Neural cell (in vitro differentiated cells): ENCODE measurements at regions not wholly inside any gene's neighbourhood (a gene's known extent, or its start where the extent isn't known, plus 50 kb on each side); places are given as distances from the start of the nearest gene placed in this dataset.

Source experiments
- H2AFZ ChIP-seq: fragments of 200-600, 300-800 bp; sonication (generic), shearing (Covaris generic); 2 replicates; pipeline ENCODE4 v1.6.0; 2014; ENCODE audit warnings: low read depth, mild to moderate bottlenecking, antibody characterized with exemption, low read length, moderate library complexity
- H3F3A ChIP-seq: fragments of 200-600 bp; shearing (Covaris generic); 2 replicates; pipeline ENCODE4 v1.6.1; 2016; ENCODE audit warnings: mild to moderate bottlenecking, moderate library complexity, mixed read lengths, antibody characterized with exemption, low read length; ENCODE audit not compliant: insufficient read depth, poor library complexity, severe bottlenecking
- H3K27ac ChIP-seq: fragments of 200-600, 300-800 bp; sonication (generic), shearing (Covaris generic); 2 replicates; pipeline ENCODE4 v1.5.1; 2014; ENCODE audit warnings: mild to moderate bottlenecking, low read length, moderate library complexity
- H3K27me3 ChIP-seq: fragments of 300-800, 200-600 bp; sonication (generic), shearing (Covaris generic); 2 replicates; pipeline ENCODE4 v1.6.0; 2014; ENCODE audit warnings: mild to moderate bottlenecking, low read depth, low read length, moderate library complexity; ENCODE audit not compliant: insufficient read depth
- H3K36me3 ChIP-seq: fragments of 300-800, 200-600 bp; sonication (generic), shearing (Covaris generic); 2 replicates; pipeline ENCODE4 v1.5.1; 2014; ENCODE audit warnings: mild to moderate bottlenecking, antibody characterized with exemption, low read length, moderate library complexity; ENCODE audit not compliant: insufficient read depth
- H3K4me2 ChIP-seq: fragments of 300-800, 200-600 bp; sonication (generic), shearing (Covaris generic); 2 replicates; pipeline ENCODE4 v1.6.0; 2014; ENCODE audit warnings: mild to moderate bottlenecking, low read length
- H3K4me3 ChIP-seq: fragments of 300-800, 200-600 bp; sonication (generic), shearing (Covaris generic); 2 replicates; pipeline ENCODE4 v1.5.1; 2014; ENCODE audit warnings: mild to moderate bottlenecking, low read length, moderate library complexity
- H3K79me2 ChIP-seq: fragments of 200-600 bp; shearing (Covaris generic); replicated peaks from 2 replicates; pipeline ENCODE4 v1.6.0; 2014; ENCODE audit warnings: mild to moderate bottlenecking, low read length, moderate library complexity; ENCODE audit not compliant: insufficient read depth
- H3K9ac ChIP-seq: fragments of 300-800, 200-600 bp; sonication (generic), shearing (Covaris generic); 2 replicates; pipeline ENCODE4 v1.6.1; 2016; ENCODE audit warnings: mild to moderate bottlenecking, low read length, mixed read lengths
- H3K9me2 ChIP-seq: fragments of 200-600 bp; shearing (Covaris generic); 2 replicates; pipeline ENCODE4 v1.6.1; 2016; ENCODE audit warnings: mild to moderate bottlenecking, low read length, mixed read lengths; ENCODE audit not compliant: insufficient read depth
- H3K9me3 ChIP-seq: fragments of 200-600, 300-800 bp; sonication (generic), shearing (Covaris generic); 2 replicates; pipeline ENCODE4 v1.6.1; 2016; ENCODE audit warnings: mild to moderate bottlenecking, mixed run types, low read length, moderate library complexity, mixed read lengths
- H4K20me1 ChIP-seq: fragments of 200-600 bp; shearing (Covaris generic); 2 replicates; pipeline ENCODE4 v1.6.1; 2016; ENCODE audit warnings: mild to moderate bottlenecking, mixed run types; ENCODE audit not compliant: insufficient read depth
- EP300 ChIP-seq: fragments of 450-650 bp; conservative IDR thresholded peaks from 2 replicates; pipeline ENCODE4 v1.6.1; 2014; ENCODE audit warnings: antibody characterized with exemption, mild to moderate bottlenecking, moderate library complexity; ENCODE audit not compliant: poor library complexity, severe bottlenecking
- EZH2 ChIP-seq: fragments of 200-600, 300-800 bp; shearing (Covaris generic), sonication (generic); IDR thresholded peaks from 2 replicates; pipeline ENCODE4 v1.6.1; 2014; ENCODE audit warnings: antibody characterized with exemption, low read length, borderline replicate concordance, mild to moderate bottlenecking; ENCODE audit not compliant: insufficient read depth, poor library complexity, severe bottlenecking
- MXI1 ChIP-seq: fragments of 450-650 bp; conservative IDR thresholded peaks from 2 replicates; pipeline ENCODE4 v1.6.1; 2014; ENCODE audit warnings: antibody characterized with exemption, mild to moderate bottlenecking; ENCODE audit not compliant: poor library complexity, severe bottlenecking
- POLR2AphosphoS5 ChIP-seq: IDR thresholded peaks from 2 replicates; pipeline ENCODE4 v1.6.1; 2012
- RAD21 ChIP-seq: fragments of 450-650 bp; conservative IDR thresholded peaks from 2 replicates; pipeline ENCODE4 v1.6.1; 2014; ENCODE audit warnings: antibody characterized with exemption, mild to moderate bottlenecking, moderate library complexity
- SMC3 ChIP-seq: fragments of 450-650 bp; conservative IDR thresholded peaks from 2 replicates; pipeline ENCODE4 v1.6.1; 2014; ENCODE audit warnings: antibody characterized with exemption, mild to moderate bottlenecking, moderate library complexity; ENCODE audit not compliant: poor library complexity
- TAF1 ChIP-seq: IDR thresholded peaks from 2 replicates; pipeline ENCODE4 v1.6.1; 2012; ENCODE audit warnings: low read depth
- TF ChIP-seq, protein P1 (sequence below): IDR thresholded peaks from 2 replicates; pipeline ENCODE4 v1.6.1; 2012; ENCODE audit warnings: borderline replicate concordance
- TF ChIP-seq, protein P2 (sequence below): fragments of 450-650 bp; IDR thresholded peaks from 2 replicates; pipeline ENCODE4 v1.5.1; 2014; ENCODE audit warnings: antibody characterized with exemption, mild to moderate bottlenecking, moderate library complexity; ENCODE audit not compliant: poor library complexity, severe bottlenecking

DNA sequence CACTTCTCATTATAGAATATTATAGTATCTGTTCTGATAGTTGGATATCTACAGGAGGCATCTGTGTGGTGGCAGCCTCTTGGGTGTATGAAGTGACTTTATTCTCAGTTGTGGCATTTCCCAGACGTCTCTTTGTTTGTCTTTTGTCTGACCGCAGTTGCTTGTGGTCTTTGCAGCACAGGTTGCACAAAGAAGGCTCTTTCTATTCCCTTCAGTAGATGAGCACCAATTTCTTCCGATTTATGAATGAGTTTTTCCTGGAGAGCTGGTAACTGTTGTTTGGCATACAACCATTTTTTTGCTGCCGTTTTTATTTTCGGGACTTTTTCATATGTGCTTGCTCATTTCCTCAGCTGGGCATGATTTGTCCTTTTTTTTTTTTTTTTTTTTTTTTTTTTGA lies 56.4 kb upstream of the MYO10 start:
- Histone ChIP-seq H3K9ac (no peak overlapping the region), H3K4me2 (no peak overlapping the region), H3K9me2 (no peaks in the 10 kb centered on the region), H3K36me3 (no peaks in the 10 kb centered on the region), H3F3A (no peaks in the 10 kb centered on the region), H2AFZ (no peak overlapping the region), H3K27ac (no peak overlapping the region), H3K79me2 (no peaks in the 10 kb centered on the region), H3K27me3 (no peaks in the 10 kb centered on the region), H4K20me1 (no peaks in the 10 kb centered on the region), H3K4me3 (no peak overlapping the region), H3K9me3 (no peaks in the 10 kb centered on the region)
- TF ChIP-seq POLR2AphosphoS5 (no peak), SMC3 (no peak), EZH2 (no peak), MXI1 (no peak), RAD21 (no peak), EP300 (no peak)
- TF ChIP-seq, protein P1, sequence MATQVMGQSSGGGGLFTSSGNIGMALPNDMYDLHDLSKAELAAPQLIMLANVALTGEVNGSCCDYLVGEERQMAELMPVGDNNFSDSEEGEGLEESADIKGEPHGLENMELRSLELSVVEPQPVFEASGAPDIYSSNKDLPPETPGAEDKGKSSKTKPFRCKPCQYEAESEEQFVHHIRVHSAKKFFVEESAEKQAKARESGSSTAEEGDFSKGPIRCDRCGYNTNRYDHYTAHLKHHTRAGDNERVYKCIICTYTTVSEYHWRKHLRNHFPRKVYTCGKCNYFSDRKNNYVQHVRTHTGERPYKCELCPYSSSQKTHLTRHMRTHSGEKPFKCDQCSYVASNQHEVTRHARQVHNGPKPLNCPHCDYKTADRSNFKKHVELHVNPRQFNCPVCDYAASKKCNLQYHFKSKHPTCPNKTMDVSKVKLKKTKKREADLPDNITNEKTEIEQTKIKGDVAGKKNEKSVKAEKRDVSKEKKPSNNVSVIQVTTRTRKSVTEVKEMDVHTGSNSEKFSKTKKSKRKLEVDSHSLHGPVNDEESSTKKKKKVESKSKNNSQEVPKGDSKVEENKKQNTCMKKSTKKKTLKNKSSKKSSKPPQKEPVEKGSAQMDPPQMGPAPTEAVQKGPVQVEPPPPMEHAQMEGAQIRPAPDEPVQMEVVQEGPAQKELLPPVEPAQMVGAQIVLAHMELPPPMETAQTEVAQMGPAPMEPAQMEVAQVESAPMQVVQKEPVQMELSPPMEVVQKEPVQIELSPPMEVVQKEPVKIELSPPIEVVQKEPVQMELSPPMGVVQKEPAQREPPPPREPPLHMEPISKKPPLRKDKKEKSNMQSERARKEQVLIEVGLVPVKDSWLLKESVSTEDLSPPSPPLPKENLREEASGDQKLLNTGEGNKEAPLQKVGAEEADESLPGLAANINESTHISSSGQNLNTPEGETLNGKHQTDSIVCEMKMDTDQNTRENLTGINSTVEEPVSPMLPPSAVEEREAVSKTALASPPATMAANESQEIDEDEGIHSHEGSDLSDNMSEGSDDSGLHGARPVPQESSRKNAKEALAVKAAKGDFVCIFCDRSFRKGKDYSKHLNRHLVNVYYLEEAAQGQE: no peak

DNA sequence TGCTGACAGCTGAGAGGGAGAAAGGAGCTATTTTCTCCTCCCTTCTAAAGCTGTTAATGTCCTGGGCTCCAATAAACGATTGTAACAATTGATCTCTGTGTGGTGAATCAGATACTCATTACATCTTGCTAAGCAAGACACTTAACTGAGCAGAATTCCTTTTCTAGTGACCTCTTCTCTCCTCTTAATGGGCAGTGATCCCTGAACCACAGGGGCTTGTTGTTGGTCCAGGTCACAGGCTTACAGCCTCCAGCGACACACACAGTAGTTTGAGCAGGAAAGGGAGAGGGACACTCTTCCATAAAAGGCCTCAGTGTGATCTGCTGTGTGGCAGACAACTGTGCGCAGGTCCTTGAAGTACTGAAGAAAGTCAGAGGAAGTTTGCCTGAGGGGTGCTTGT lies 58.5 kb upstream of the MYO10 start:
- no peaks in the 10 kb centered on the region for H3K36me3 ChIP-seq
- H3K79me2 ChIP-seq: no peaks in the 10 kb centered on the region
- no peaks in the 10 kb centered on the region for H3K27me3 ChIP-seq
- no peak overlapping the region for H3K27ac ChIP-seq
- no peak overlapping the region for H3K4me3 ChIP-seq
- no peaks in the 10 kb centered on the region for H3K9me2 ChIP-seq
- no peaks in the 10 kb centered on the region for H3F3A ChIP-seq
- no peaks in the 10 kb centered on the region for H3K9me3 ChIP-seq
- H4K20me1 ChIP-seq: no peaks in the 10 kb centered on the region
- no peak overlapping the region for H2AFZ ChIP-seq
- H3K9ac ChIP-seq: no peak overlapping the region
- no peak overlapping the region for H3K4me2 ChIP-seq
- no peak for TF ChIP-seq MXI1

DNA sequence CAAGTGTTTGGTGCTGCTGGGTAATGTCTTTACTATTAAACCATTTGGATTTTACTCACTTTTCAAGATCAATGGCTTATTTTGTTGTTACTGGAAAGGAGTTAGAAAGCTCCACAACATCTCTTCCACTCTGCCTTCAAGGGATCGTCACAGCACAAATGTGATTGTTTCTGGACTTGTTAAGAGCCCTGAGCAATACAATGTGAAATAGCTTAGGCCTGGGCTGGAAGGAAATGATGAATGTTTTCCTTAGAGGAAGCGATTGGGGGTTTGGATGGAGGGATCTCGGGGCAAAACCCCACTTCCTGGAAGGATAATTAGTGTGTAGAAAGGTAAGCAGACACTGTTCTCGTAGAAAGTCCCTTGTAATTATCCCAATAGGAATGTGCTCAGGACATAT lies 59.3 kb upstream of the MYO10 start:
- H4K20me1 ChIP-seq: no peaks in the 10 kb centered on the region
- H3K9me2 ChIP-seq: no peaks in the 10 kb centered on the region
- H3K4me3 ChIP-seq: no peak overlapping the region
- no peaks in the 10 kb centered on the region for H3K9me3 ChIP-seq
- H3K9ac ChIP-seq: no peak overlapping the region
- no peaks in the 10 kb centered on the region for H3K79me2 ChIP-seq
- H3K27ac ChIP-seq: no peak overlapping the region
- H2AFZ ChIP-seq: no peak overlapping the region
- TF ChIP-seq, protein P2, sequence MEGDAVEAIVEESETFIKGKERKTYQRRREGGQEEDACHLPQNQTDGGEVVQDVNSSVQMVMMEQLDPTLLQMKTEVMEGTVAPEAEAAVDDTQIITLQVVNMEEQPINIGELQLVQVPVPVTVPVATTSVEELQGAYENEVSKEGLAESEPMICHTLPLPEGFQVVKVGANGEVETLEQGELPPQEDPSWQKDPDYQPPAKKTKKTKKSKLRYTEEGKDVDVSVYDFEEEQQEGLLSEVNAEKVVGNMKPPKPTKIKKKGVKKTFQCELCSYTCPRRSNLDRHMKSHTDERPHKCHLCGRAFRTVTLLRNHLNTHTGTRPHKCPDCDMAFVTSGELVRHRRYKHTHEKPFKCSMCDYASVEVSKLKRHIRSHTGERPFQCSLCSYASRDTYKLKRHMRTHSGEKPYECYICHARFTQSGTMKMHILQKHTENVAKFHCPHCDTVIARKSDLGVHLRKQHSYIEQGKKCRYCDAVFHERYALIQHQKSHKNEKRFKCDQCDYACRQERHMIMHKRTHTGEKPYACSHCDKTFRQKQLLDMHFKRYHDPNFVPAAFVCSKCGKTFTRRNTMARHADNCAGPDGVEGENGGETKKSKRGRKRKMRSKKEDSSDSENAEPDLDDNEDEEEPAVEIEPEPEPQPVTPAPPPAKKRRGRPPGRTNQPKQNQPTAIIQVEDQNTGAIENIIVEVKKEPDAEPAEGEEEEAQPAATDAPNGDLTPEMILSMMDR: no peak
- no peak for TF ChIP-seq EP300
- TF ChIP-seq RAD21: no peak
- TF ChIP-seq POLR2AphosphoS5: no peak
- TF ChIP-seq, protein P1: no peak
- TF ChIP-seq TAF1: no peak
- no peak for TF ChIP-seq EZH2
- no peak for TF ChIP-seq SMC3
- no peak for TF ChIP-seq MXI1
- H3K36me3 ChIP-seq: no peaks in the 10 kb centered on the region
- H3F3A ChIP-seq: no peaks in the 10 kb centered on the region
- H3K4me2 ChIP-seq: no peak overlapping the region
- no peaks in the 10 kb centered on the region for H3K27me3 ChIP-seq
